ENCODE measurements at regions not wholly inside any gene's neighbourhood (a gene's known extent, or its start where the extent isn't known, plus 50 kb on each side); places are given as distances from the start of the nearest gene placed in this dataset.
"Not testable (repeated sequence)": the region's sequence is repeated elsewhere in the genome, so short reads cannot be mapped to it uniquely, and the experiment has no call there.

DNA sequence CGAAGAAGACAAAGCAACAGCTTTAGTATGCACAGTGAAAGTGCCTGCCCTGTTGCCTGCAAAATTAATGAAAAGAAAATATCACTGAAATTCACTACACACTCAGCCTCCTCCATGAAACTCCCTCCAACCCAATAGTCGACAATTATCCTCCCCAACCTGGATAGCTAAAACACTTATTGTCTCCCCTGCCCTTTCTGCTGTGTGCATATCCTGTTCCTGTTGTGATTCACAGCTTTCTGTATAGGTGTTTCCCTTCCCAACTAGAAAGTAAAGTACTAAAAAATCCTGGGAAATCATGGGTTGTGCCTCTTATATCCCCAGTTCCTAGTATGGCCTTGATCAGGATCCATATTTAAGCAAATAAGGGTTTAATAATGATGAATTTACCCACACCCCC lies 412.1 kb downstream of the LTN1 start:
- no peak for DNase-seq

- DNase-seq, result no peak
Measured at GRCh38 chr21:28579986-28580550, 412.6 kb downstream of the LTN1 start.

DNA sequence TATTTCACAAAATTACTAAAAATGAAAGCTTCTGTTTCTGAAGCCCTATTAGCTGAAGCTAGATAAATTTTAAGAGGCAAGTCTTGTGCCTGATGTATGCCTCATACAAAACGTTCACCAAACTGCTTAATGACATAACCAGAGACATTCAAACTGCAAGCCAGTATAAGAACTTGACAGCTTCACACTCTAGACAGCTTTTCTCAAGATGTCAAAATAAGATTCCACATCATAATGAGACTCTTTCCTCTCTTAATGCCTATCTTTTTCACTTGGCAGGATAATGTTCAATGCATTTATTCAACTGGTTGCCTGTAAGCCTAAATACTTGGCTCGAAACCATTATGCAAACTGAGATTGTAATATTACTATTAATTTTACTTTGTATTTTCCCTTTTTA lies 424.0 kb downstream of the LTN1 start:
- no peak for DNase-seq

- not testable (repeated sequence) for DNase-seq
Measured at GRCh38 chr21:28563933-28564332, 428.7 kb downstream of the LTN1 start.

- no peak for DNase-seq
Measured at GRCh38 chr21:28561772-28562171, 430.9 kb downstream of the LTN1 start.

DNA sequence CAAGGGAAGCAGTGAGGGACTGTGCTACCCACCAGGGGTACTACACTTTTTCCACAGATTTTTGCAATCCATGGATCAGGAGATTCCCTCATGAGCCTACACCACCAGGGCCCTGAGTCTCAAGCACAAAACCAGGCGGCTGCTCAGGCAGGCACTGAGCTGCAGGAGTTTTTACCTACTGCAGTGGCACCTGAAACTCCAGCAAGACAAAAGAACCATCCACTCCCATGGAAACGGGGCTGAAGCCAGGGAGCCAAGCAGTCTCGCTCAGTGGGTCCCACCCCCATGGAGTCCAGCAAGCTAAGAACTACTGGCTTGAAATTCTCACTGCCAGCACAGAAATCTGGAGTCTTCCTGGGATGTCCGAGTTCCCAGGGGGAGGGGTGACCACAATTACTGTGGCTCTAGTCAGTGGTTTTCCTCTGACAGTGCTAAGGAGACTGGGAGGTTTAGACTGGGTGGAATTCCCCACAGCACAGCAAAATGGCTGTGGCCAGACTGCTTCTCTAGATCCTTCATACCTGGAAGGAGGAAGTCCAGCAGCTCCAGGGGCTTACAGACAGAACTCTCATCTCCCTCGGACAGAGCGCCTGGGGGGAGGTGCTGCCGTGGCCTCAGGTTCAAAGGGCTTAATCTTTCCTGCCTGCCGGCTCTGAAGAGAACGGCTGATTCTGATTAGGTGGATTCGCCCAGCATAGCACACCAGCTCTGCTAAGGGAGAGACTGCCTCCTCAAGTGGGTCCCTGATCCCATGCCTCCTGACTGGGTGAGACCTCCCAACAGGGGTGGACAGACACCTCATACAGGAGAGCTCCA lies 437.8 kb downstream of the LTN1 start:
- DNase-seq, result no peak

GRCh38 chr21:28550057-28550825 lies 442.4 kb downstream of the LTN1 start:
- no peak for DNase-seq

DNA sequence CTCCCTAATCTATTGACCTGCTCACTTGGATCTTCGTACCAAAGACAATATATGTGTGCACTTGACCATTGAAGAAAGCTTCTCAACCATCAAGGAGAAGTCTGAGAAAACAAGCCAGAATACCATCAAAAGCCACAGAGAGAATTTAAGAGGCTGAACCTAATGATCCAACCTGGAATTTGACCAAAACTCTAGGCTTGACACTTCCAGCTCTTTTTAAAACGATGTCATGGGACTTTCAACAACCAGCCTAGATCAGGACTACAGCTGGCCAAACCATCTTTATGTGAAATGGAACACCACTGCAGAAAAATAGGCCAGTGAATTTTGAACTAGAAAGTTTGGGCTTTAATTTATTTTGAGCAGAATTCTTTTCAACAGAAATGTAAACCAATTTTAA lies 444.4 kb downstream of the LTN1 start:
- DNase-seq, result no peak

- DNase-seq, result no peak
Measured at GRCh38 chr21:28547766-28548165, 444.9 kb downstream of the LTN1 start.

- DNase-seq, result no peak
Measured at GRCh38 chr21:28543975-28544374, 448.7 kb downstream of the LTN1 start.

DNA sequence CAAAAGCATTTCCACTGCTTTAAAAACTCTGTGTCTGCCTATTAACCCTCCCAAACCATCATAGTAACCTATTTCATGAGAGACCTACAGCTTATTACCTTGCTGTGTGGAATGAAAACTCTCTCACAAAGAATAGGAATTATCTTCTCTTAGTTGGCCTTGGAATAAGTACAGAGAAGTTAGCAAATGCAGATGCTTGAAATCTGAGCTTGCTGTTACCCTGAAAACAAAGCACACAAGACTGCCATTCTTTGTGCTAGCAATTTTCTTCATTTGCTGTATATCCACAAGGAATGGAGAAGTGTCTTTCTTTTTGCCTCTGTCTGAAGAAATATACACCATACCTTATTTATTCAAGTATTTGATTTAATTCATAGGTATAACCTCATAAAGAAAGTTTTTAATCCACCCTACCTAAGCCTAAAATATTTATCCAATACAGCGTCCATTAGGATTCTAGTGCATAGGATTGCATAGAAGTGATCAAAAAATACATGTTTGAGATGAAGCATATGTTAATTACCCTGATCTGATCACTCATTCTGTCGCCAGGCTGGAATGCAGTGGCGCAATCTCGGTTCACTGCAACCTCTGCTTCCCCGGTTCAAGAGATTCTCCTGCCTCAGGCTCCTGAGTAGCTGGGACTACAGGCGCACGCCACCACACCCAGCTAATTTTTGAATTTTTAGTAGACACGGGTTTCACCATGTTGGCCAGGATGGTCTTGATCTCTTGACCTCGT lies 451.1 kb downstream of the LTN1 start:
- DNase-seq, result no peak

DNA sequence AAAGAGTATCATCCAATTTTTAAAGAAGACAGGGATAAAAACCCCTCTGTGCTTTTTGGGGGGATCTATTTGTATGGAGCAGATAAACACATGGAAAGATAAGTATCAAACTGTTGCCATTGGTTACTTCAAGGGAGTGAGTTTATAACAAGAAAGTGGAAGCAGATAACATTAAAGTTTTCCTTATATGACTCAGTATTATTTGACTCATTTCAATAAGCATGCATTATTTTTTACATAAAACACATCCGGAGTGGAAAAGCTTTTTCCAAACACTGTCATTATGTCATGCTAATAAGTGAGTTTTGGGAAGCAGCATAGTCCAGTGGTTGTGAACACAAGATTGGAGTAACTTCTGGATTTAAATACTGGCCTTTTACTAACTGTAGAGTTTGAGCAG lies 452.2 kb downstream of the LTN1 start:
- DNase-seq, result no peak

DNA sequence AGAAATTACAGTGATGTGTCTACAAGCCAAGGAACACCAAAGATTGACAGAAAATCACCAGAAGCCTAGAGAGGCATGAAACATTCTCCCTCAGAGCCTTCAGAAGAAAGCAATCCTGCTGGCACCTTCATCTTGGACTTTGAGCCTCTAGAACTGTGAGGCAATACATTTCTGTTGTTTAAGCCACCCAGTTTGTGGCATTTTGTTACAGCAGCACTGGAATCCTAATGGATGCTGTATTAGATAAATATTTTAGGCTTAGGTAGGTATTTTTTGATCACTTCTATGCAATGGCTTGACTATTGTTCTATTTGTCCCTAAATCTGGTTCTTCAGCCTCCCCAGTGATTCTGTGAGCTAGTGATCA lies 453.1 kb downstream of the LTN1 start:
- no peak for DNase-seq

DNA sequence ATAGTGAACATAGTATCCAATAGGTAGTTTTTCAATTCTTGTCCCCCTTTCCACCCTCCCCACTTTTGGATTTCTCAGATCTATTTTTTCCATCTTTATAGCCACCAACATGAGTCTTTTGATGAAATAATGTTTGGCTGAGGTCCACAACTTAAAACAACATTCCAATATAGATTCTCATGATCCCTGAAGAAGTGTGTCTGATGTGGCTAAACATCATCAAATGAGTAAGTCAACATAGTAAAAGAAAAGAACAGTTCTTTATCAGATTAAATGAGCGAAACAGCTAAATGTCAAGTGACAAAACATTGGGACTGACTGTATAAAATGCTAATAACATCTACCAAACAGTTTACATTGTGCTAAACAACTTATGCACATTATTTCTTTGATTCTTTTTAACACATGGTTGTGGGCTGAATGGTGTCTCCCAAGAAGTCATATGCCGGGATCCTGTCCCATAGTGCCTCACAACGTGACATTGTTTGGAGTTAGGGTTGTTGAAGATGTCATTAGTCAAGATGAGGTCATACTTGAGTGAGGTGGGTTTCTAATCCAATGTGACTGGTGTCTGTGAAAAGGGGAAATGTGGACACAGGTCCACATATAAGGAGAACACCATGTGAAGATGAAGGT lies 453.6 kb downstream of the LTN1 start:
- no peak for DNase-seq

DNA sequence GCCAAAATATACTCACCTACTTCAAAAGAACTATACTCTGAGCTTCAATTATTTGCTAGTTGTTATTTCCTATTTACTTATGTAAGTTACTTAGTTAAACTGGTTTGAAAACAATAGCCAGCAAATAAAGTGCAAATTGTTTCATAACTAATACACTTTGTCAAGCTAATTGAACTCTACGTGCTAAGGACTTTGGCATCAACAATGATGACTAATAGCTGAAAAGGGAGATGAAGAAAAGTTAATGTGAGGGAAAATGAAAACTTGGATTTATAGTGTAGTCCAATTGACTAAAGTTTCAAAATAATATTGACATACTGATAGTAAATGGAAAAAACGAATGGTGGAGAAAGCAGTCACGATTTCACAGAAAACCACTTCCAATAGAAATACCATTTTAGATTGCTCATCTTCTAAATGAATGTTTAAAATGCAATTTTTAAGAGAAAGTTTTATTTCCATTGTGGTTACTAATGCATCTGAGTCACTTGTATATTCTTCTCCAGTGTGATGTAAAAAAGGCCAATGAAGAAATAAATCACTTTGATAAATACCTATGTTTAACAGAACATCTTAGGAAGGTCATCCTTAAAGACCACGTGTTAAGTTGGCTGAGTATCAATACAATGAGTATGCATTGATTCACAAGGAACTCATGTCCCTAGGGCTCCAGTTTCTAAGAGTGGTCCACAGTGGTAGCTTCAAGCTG lies 455.2 kb downstream of the LTN1 start:
- DNase-seq, result no peak

- no peak for DNase-seq
Measured at GRCh38 chr21:28532446-28532845, 460.2 kb downstream of the LTN1 start.

DNA sequence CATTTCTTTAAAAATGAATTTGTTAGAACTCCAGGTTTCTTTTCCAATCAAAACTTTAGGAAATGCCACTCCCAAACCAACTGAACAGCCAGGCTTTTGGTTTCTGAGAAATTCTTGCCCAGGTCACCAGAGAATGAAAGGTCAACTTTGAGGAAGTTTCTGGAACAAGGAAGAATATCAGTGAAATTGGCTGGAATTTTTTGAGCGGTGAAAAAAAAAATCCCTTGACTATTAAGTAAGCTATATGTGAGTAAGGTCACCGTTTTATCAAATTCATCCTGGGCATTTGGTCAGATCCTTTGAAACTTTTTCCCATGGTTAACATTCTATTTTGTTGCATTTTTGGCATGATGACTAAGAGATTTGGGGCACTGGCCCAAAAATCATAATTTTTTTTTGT lies 469.3 kb downstream of the LTN1 start:
- no peak for DNase-seq

GRCh38 chr21:28522014-28522799 lies 470.5 kb downstream of the LTN1 start:
- no peak for DNase-seq

- no peak for DNase-seq
Measured at GRCh38 chr21:28518630-28519029, 474.0 kb downstream of the LTN1 start.

GRCh38 chr21:28516991-28517592 lies 475.6 kb downstream of the LTN1 start:
- peak; percentile 67 for DNase-seq

DNA sequence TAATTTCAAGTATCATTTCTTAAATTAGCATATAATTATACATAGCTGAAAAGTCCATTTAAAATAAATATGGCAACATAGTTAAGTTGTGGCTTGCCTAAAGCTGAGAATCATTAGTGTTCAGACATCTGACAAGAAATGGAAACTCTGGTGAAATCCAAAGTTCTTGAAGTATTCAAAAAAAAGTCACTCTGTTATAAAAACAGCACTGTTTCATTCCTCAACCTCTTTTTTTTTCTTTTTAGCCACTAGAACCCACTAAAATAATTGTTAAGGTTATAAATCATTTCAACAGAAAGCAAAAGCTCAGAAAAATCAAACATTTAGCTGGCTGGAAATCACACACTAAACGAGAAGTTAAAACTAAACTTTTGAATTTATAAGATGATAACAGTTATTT lies 476.7 kb downstream of the LTN1 start:
- no peak for DNase-seq
